Upper lobe of right lung (tissue), 1 donor: ENCODE measurements at regions not wholly inside any gene's neighbourhood (a gene's known extent, or its start where the extent isn't known, plus 50 kb on each side); places are given as distances from the start of the nearest gene placed in this dataset.

Experiments used
- ATAC-seq: fragments of 200-7000 bp; cut with Tn5 transposase; one replicate; pipeline ENCODE4 v1.9.1; 2020; ENCODE audit warnings: mild to moderate bottlenecking, moderate library complexity
- DNase-seq: peaks from one replicate; pipeline ENCODE4 v3.0.0-alpha.2; 2020
- H3K27ac ChIP-seq: fragments of 200-600 bp; one replicate; pipeline ENCODE4 v1.8.0; 2022
- H3K27me3 ChIP-seq: fragments of 200-600 bp; one replicate; pipeline ENCODE4 v1.8.0; 2022; ENCODE audit warnings: mild to moderate bottlenecking
- H3K36me3 ChIP-seq: fragments of 200-600 bp; one replicate; pipeline ENCODE4 v1.8.0; 2022
- H3K4me1 ChIP-seq: fragments of 200-600 bp; one replicate; pipeline ENCODE4 v1.8.0; 2022
- H3K4me3 ChIP-seq: fragments of 200-600 bp; one replicate; pipeline ENCODE4 v1.8.0; 2022; ENCODE audit warnings: mild to moderate bottlenecking
- H3K9me3 ChIP-seq: fragments of 200-600 bp; one replicate; pipeline ENCODE4 v1.8.0; 2022
- intact Hi-C: fragments of 100-400 bp; cut with DNase I; formaldehyde crosslinking; loops from one replicate; pipeline ENCODE4 v1.11.0; 2022
- TF ChIP-seq, protein P1 (sequence below): fragments of 200-600 bp; IDR thresholded peaks from one replicate; pipeline ENCODE4 v1.8.0; 2022; ENCODE audit warnings: antibody characterized with exemption
- donor health status: DM: no; HTN: yes; CAD: no; lungs with severe emphysema.

DNA sequence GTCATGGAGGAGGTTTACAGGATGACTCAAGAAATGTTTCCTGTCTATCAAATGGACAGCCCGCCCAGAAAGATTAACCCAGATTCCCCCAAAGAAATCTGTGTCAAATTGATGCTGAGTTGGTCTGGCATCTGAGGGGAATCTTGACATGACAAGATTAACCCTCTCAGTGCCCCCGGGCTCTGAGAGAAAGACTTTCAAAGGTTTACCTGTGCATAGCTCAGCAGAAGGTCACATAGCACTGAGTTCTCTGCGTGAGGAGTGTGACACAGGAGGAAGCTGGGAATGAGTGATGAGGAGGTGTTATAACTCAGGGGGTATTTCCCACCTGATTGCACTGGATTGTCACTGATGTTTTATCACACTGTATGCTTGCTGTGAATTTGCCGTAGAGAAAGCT is 601.2 kb downstream of the DHX35 start:
- no peak overlapping the region for H3K27ac ChIP-seq
- DNase-seq (no peak), ATAC-seq (no peak)
- no peak overlapping the region for H3K4me3 ChIP-seq
- intact Hi-C loops = no loop called here
- H3K9me3 ChIP-seq = no peaks in the 10 kb centered on the region
- H3K36me3 ChIP-seq = no peaks in the 10 kb centered on the region
- no peaks in the 10 kb centered on the region for H3K4me1 ChIP-seq
- TF ChIP-seq, protein P1, sequence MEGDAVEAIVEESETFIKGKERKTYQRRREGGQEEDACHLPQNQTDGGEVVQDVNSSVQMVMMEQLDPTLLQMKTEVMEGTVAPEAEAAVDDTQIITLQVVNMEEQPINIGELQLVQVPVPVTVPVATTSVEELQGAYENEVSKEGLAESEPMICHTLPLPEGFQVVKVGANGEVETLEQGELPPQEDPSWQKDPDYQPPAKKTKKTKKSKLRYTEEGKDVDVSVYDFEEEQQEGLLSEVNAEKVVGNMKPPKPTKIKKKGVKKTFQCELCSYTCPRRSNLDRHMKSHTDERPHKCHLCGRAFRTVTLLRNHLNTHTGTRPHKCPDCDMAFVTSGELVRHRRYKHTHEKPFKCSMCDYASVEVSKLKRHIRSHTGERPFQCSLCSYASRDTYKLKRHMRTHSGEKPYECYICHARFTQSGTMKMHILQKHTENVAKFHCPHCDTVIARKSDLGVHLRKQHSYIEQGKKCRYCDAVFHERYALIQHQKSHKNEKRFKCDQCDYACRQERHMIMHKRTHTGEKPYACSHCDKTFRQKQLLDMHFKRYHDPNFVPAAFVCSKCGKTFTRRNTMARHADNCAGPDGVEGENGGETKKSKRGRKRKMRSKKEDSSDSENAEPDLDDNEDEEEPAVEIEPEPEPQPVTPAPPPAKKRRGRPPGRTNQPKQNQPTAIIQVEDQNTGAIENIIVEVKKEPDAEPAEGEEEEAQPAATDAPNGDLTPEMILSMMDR = no peak
- no peaks in the 10 kb centered on the region for H3K27me3 ChIP-seq

DNA sequence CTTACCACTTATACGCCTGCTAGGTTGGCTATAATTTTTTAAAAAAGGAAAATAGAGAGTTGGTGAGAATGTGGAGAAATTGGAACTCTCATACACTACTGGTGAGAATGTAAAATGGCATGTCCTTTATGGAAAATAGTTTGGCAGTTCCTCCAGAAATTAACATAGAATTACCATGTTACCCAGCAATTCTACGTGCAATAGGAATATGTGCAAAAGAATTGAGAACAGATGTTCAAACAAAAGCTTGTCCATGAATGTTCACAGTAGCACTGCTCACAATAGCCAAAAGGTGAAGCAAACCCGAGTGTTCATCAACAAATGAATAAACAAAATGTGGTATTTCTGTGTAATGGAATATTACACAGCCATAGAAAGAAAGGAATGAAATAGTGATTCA is 592.2 kb downstream of the DHX35 start:
- ATAC-seq (no peak), DNase-seq (no peak)
- TF ChIP-seq, protein P1 = no peak
- Histone ChIP-seq H3K27me3 (no peaks in the 10 kb centered on the region), H3K9me3 (no peaks in the 10 kb centered on the region), H3K36me3 (no peaks in the 10 kb centered on the region), H3K4me1 (no peaks in the 10 kb centered on the region), H3K4me3 (no peak overlapping the region), H3K27ac (no peak overlapping the region)
- intact Hi-C loops = no loop called here

DNA sequence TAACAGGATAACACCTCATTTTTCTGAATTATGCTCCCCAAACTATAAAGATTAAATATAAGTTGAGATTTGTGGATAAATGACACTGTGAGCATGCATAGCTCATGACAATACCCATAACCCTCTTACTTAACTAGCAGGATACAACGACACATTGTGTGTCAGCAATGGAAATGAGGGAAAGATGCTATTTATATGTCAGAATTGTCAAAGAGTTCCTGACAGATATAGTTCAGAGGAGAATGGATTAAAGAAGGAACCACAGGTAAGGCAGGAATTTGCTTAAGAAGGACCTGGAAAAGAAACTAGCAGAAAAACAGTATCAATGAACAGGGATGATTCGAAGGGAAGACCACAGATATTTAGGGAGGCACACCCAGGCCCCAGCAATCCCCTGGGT is 591.0 kb downstream of the DHX35 start:
- H3K9me3 ChIP-seq = no peaks in the 10 kb centered on the region
- intact Hi-C loops = no loop called here
- H3K27ac ChIP-seq = no peak overlapping the region
- no peaks in the 10 kb centered on the region for H3K27me3 ChIP-seq
- no peaks in the 10 kb centered on the region for H3K36me3 ChIP-seq
- H3K4me1 ChIP-seq = no peaks in the 10 kb centered on the region
- TF ChIP-seq, protein P1 = no peak
- DNase-seq (no peak), ATAC-seq (no peak)
- H3K4me3 ChIP-seq = no peak overlapping the region

DNA sequence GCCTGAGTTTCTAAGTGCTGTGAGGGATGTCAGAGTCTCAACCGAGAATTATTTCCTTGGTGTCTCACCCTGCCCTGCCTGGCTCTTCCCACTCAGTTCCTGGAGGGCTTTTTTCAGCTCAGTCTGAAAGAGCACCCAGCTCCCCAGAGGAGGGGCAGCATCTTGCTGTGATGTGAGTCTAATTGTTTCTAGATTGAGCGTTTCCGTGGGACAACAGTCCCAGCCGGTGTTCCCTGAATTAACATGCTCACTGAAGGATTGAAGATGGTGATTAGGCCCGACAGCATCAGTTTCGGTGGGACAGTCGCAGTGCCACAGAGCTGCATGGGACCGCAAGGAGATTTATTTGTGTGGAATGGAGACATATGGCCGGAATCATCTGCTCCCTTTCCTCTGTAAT is 587.6 kb downstream of the DHX35 start:
- ATAC-seq (no peak), DNase-seq (no peak)
- no peaks in the 10 kb centered on the region for H3K27me3 ChIP-seq
- TF ChIP-seq, protein P1 = no peak
- H3K9me3 ChIP-seq = no peaks in the 10 kb centered on the region
- no peak overlapping the region for H3K4me3 ChIP-seq
- no peak overlapping the region for H3K27ac ChIP-seq
- H3K36me3 ChIP-seq = no peaks in the 10 kb centered on the region
- intact Hi-C loops = no loop called here
- no peaks in the 10 kb centered on the region for H3K4me1 ChIP-seq

DNA sequence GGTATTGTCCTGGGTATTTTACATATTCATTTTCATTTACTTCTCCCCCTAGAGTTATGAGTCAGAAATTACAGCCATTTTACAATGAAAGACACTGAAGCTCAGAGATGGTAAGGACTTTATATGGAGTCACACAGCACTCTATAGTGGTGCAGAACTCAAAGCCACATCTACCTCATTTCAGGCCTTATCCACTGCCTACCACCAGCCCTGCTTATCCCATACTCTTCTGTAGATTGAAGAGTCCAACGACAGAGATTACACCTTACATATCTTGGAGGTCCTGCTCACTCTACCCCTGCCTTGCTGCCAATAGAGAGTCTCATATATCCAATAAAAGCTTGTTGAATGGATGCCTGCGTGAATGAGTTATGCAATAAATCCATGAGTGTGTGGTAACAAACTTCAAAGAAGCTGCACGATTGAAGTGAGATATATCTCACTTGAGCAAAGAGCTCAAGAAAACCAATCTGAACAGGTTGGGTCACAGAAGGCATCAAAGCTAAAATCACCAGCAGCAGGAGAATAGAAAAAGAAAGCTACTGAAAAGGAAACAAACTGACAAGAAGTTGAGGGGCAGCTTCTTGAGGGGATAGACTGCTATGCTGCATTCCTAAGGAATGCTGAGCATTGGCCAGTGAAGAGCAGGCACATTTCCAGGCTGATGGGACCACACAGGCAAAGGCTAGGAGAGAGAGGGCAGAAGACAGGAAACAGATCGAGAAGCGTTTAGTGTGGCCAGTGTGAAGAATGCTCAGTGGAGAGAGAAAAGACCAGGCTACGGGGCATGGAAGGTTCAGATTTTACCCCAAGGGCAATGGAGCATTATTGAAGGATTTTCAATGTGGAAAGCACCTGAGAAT is 585.6 kb downstream of the DHX35 start:
- Histone ChIP-seq H3K27ac (no peak overlapping the region), H3K36me3 (no peaks in the 10 kb centered on the region), H3K4me1 (no peaks in the 10 kb centered on the region), H3K9me3 (no peaks in the 10 kb centered on the region), H3K27me3 (no peaks in the 10 kb centered on the region), H3K4me3 (no peak overlapping the region)
- intact Hi-C loops = no loop called here
- TF ChIP-seq, protein P1 = no peak
- no peak for ATAC-seq
- no peak for DNase-seq
